ENCODE measurements at regions not wholly inside any gene's neighbourhood (a gene's known extent, or its start where the extent isn't known, plus 50 kb on each side); places are given as distances from the start of the nearest gene placed in this dataset.

GRCh38 chr5:36751886-36752285 lies 124.7 kb upstream of the NIPBL start:
- POLR2A ChIA-PET: no interaction called here
- no peak for TF ChIP-seq CTCF (IDR thresholded peaks at IDR 0.05; ENCODE audit: control extremely low read depth, extremely low read depth, low read depth, missing control alignments)
- no peak for DNase-seq (ENCODE audit: extremely low spot score)
- CTCF ChIA-PET: no interaction called here

- ChIA-PET CTCF (interaction anchor here (1.0 to 3.5 kb wide), 5 partner anchors 10 to 111 kb away, joined by 3 to 13 read pairs (median 4); no protein-coding TSS in a partner anchor), POLR2A (no interaction called here)
- no peak for DNase-seq (ENCODE audit: extremely low spot score)
- no peak for TF ChIP-seq CTCF (IDR thresholded peaks at IDR 0.05; ENCODE audit: control extremely low read depth, extremely low read depth, low read depth, missing control alignments)
These were observed 121.2 kb upstream of the NIPBL start for GRCh38 chr5:36755342-36755741.

GRCh38 chr5:36755920-36756488 lies 120.6 kb upstream of the NIPBL start:
- ChIA-PET CTCF (interaction anchor here (1.0 to 3.5 kb wide), 4 partner anchors 13 to 111 kb away, joined by 3 to 13 read pairs (median 4); no protein-coding TSS in a partner anchor), POLR2A (no interaction called here)
- no peak for TF ChIP-seq CTCF (IDR thresholded peaks at IDR 0.05; ENCODE audit: control extremely low read depth, extremely low read depth, low read depth, missing control alignments)
- DNase-seq (ENCODE audit: extremely low spot score): no peak

- no peak for TF ChIP-seq CTCF (IDR thresholded peaks at IDR 0.05; ENCODE audit: control extremely low read depth, extremely low read depth, low read depth, missing control alignments)
- ChIA-PET POLR2A (no interaction called here), CTCF (no interaction called here)
- no peak for DNase-seq (ENCODE audit: extremely low spot score)
These were observed 119.7 kb upstream of the NIPBL start for GRCh38 chr5:36756848-36757247.

- CTCF ChIA-PET: no interaction called here
- TF ChIP-seq CTCF (IDR thresholded peaks at IDR 0.05; ENCODE audit: control extremely low read depth, extremely low read depth, low read depth, missing control alignments): no peak
- POLR2A ChIA-PET: no interaction called here
- no peak for DNase-seq (ENCODE audit: extremely low spot score)
These were observed 117.5 kb upstream of the NIPBL start for GRCh38 chr5:36759117-36759516.

- TF ChIP-seq CTCF (IDR thresholded peaks at IDR 0.05; ENCODE audit: control extremely low read depth, extremely low read depth, low read depth, missing control alignments): no peak
- DNase-seq (ENCODE audit: extremely low spot score): no peak
- POLR2A ChIA-PET: no interaction called here
- CTCF ChIA-PET: no interaction called here
These were observed 113.1 kb upstream of the NIPBL start for GRCh38 chr5:36763454-36763853.

- ChIA-PET CTCF (no interaction called here), POLR2A (no interaction called here)
- no peak for DNase-seq (ENCODE audit: extremely low spot score)
- no peak for TF ChIP-seq CTCF (IDR thresholded peaks at IDR 0.05; ENCODE audit: control extremely low read depth, extremely low read depth, low read depth, missing control alignments)
These were observed 110.7 kb upstream of the NIPBL start for GRCh38 chr5:36765876-36766275.
